ENCODE measurements at regions not wholly inside any gene's neighbourhood (a gene's known extent, or its start where the extent isn't known, plus 50 kb on each side); places are given as distances from the start of the nearest gene placed in this dataset.
"Not testable (repeated sequence)": the region's sequence is repeated elsewhere in the genome, so short reads cannot be mapped to it uniquely, and the experiment has no call there.

DNA sequence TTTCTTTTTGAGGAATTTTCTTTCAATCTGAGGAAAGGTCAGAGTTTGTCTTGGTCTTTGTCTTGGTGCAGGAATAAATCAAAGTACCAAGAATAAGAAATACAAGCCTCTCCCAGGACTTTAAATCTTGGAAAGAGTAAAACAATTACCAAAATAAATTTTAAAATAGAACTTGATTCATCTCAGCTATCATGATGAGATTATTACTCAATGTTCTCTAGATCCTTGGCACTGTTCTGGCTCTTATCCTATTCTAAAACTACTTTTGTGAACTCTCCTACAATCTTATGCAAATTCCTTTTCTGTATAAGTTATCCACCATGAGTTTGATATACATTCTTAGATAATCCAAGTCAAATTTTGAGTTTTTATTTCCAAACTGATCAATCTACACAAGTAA lies 464.3 kb downstream of the PPARGC1A start:
- TF ChIP-seq, protein P1, sequence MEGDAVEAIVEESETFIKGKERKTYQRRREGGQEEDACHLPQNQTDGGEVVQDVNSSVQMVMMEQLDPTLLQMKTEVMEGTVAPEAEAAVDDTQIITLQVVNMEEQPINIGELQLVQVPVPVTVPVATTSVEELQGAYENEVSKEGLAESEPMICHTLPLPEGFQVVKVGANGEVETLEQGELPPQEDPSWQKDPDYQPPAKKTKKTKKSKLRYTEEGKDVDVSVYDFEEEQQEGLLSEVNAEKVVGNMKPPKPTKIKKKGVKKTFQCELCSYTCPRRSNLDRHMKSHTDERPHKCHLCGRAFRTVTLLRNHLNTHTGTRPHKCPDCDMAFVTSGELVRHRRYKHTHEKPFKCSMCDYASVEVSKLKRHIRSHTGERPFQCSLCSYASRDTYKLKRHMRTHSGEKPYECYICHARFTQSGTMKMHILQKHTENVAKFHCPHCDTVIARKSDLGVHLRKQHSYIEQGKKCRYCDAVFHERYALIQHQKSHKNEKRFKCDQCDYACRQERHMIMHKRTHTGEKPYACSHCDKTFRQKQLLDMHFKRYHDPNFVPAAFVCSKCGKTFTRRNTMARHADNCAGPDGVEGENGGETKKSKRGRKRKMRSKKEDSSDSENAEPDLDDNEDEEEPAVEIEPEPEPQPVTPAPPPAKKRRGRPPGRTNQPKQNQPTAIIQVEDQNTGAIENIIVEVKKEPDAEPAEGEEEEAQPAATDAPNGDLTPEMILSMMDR (IDR thresholded peaks at IDR 0.05; ENCODE audit: borderline replicate concordance, insufficient read depth, low read depth, low read length): no peak
- H3K4me3 ChIP-seq (ENCODE audit: low read depth, low read length): no peak overlapping the region

DNA sequence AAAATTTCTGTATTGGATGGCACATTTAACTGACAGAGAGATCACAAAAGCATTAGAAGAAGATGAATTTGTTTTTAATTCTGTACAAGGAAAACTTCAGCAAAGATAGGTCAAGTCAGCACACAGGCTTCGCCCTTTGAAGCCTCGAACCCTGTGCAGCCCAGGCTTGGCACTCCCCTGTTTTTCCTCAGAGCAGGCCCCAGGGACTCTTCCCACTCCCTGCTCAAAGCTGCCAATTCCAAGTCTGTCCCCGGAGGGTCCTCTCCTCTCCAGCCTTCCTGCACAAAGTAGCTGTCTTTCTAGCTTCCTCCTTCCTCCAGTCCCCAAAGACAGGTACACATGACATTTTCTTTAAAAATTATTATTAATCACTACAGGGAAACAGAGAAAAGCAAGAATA lies 466.3 kb downstream of the PPARGC1A start:
- TF ChIP-seq, protein P1 (IDR thresholded peaks at IDR 0.05; ENCODE audit: borderline replicate concordance, insufficient read depth, low read depth, low read length): no peak
- H3K4me3 ChIP-seq (ENCODE audit: low read depth, low read length): no peak overlapping the region

DNA sequence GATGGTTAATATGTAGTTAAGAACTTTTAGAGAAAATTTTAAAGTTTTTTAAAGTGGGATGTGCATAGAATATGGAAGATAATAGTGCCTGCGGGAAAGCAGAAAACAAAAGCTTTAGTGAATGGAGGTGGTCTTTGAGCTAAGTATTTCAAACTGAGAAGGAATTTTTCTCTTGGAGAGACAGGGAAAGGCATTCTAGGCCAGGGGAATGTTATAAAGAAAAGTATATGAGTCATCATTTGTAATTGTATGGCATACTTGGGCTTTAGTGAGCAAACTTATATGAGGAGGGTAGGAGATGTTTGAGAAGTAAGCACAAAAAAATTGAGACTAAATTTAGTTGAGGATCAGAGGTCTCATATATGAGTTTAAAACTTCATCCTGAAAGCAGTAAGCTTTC lies 467.0 kb downstream of the PPARGC1A start:
- H3K4me3 ChIP-seq (ENCODE audit: low read depth, low read length): no peak overlapping the region
- TF ChIP-seq, protein P1 (IDR thresholded peaks at IDR 0.05; ENCODE audit: borderline replicate concordance, insufficient read depth, low read depth, low read length): no peak

DNA sequence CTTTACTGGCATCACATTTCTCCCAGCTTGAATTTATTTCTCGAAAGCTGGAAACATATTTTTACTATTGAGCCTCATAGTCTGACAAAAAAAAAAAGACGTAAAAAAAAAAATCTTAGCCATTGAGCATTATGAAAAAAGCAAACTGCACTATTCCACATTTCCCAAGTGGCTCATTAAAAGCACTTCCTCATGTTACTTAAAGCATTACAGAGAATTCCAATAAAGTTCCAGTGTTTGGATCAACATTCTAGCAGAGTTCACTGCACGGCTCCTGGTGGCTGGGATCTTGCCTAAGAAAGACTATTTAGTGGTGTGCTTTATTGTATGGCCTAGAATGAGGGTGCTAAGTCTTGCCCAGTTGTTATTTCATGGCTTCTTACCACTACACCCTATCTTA lies 476.2 kb downstream of the PPARGC1A start:
- H3K4me3 ChIP-seq (ENCODE audit: low read depth, low read length): no peak overlapping the region
- TF ChIP-seq, protein P1 (IDR thresholded peaks at IDR 0.05; ENCODE audit: borderline replicate concordance, insufficient read depth, low read depth, low read length): no peak

DNA sequence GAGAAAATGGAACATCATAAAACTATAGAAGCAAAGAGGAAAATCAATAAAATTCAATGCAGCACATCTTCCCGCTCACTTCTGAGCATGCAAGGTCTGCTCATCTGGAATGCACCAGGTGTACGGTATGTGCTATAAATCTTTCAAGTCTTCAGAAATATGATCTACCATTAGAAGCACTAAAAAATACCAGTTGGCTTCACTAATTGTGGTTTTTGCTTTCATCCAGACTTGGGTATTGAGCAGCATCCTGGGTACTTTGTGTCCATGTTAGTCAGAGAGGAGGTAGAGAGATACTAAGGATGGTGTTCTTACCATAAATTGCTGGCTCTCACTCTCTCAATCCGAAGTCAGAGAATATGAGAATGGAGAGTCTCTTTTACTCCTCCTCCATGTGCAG lies 477.1 kb downstream of the PPARGC1A start:
- TF ChIP-seq, protein P1 (IDR thresholded peaks at IDR 0.05; ENCODE audit: borderline replicate concordance, insufficient read depth, low read depth, low read length): no peak

DNA sequence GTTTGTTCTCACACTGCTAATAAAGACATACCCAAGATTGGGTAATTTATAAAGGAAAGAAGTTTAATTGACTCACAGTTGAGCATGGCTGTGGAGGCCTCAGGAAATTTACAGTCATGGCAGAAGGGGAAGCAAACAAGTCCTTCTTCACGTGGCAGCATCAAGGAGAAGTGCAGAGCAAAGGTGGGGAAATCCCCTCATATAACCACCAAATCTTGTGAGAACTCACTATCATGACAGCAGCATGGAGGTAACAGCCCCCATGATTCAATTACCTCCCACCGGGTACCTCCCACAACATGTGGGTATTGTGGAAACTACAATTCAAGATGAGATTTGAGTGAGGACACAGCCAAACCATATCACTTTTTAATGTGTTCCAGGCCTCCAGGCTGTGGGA lies 480.9 kb downstream of the PPARGC1A start:
- H3K4me3 ChIP-seq (ENCODE audit: low read depth, low read length): not testable (repeated sequence)

More for the DNA sequence above, 477.1 kb downstream of the PPARGC1A start:
- H3K4me3 ChIP-seq (ENCODE audit: low read depth, low read length): no peak overlapping the region

DNA sequence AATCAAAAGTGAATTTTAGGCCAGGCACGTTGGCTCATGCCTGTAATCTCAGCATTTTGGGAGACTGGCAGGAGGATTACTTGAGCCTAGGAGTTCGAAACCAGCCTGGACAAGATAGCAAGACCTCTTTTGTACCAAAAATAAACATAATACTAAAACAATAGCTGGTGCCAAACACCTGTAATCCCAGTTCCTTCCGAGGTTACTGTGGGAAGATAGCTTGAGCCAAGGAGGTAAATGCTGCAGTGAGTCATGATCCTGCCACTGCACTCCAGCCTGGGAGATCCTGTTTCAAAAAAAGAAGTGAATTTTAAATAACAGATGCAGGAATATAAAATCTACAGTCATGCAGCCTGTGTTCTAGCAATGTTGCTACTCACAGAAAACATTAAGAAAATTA lies 488.3 kb downstream of the PPARGC1A start:
- no peak overlapping the region for H3K4me3 ChIP-seq (ENCODE audit: low read depth, low read length)
- TF ChIP-seq, protein P1 (IDR thresholded peaks at IDR 0.05; ENCODE audit: borderline replicate concordance, insufficient read depth, low read depth, low read length): no peak

DNA sequence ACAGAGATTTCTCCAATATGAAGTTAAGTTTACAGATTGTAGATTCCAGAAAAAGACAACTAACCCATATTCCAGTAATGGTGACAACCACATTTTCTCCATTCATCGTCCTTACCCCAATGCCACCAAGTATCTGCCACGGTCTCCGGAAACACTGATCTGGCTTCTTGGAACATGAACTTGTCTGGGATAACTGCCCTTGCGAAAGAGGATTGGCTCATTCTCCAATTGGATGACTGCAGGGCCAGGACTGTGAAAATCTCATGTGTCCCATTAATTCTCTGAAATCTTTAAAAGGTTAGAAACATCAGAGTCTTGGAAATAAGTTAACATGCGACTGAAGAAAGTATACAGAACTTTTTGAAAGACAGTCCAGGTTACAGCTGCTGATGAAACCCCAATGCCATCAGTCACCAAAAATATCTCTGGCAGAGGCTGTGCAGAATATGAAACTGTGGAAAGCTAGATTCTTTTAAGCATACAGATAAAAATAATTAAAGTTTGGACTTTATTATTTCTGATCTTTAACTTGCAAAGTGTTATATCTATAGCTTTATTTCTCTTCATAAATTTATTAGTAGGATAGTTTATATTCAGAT lies 496.9 kb downstream of the PPARGC1A start:
- H3K4me3 ChIP-seq (ENCODE audit: low read depth, low read length): no peak overlapping the region
- TF ChIP-seq, protein P1 (IDR thresholded peaks at IDR 0.05; ENCODE audit: borderline replicate concordance, insufficient read depth, low read depth, low read length): no peak
